ENCODE measurements at regions not wholly inside any gene's neighbourhood (a gene's known extent, or its start where the extent isn't known, plus 50 kb on each side); places are given as distances from the start of the nearest gene placed in this dataset.

DNA sequence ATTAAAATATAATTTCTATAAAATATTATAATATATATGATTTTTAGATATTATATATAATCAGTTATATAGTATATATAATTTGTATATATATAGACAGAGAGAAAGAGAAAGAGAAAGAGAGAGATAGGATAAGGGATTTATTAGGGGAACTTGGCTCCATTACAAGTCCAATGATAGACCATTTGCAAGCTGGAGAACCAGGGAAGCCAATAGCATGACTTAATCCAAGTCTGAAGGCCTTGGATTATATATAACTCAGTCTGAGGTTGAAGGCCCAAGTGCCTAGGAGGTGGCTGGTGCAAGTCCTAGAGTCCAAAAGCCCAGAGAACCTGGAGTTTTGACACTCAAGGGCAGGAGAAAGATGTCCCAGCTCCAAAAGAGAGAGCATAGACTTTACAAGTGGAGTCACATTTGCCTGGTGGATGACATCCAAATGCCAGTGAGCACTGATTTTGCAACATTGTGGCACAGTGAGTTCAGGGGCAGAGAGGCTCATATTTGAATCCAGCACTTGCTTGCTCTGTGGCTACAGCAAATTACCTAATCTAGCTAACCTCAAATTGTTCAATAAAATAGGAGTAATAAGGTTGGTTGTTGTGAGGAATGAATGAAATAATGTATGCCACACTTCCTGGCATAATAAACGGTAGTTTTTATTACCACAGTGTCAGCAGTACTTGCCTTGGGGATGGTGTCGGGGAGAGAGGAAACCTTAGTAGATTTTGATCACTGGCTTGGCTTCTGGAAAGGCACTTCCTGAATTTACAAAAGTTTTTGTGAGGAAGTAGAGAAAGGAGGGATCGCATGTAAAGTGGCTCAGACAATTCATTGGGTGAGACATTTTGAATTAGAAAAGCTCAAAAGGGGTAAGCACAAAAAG is 69.6 kb upstream of the CD28 start:
- peak overlapping the region; percentile 8 to 19 for H3K27ac ChIP-seq (ENCODE audit: low read depth in 1 of 2, low read length in 2 of 2)

More for the DNA sequence above, 69.6 kb upstream of the CD28 start:
- no peak for DNase-seq (ENCODE audit: low spot score)
- H3K4me3 ChIP-seq (ENCODE audit: low read depth in 1 of 3, low read length in 3 of 3), result no peak overlapping the region
- 13% methylated on average over 3 of the region's 3 CpGs for WGBS
- no peak overlapping the region for H3K9ac ChIP-seq (ENCODE audit: low read depth in 1 of 2, low read length in 2 of 2)
- H3K4me1 ChIP-seq (ENCODE audit: control insufficient read depth in 4 of 4, insufficient read depth in 4 of 4, low read length in 3 of 4), result peaks cover 8 to 39% (median 32%) of the 10 kb centered on the region in 4 donors
- H3K36me3 ChIP-seq (ENCODE audit: control insufficient read depth in 4 of 4, insufficient read depth in 3 of 4, low read depth in 1 of 4, low read length in 3 of 4), result no peaks in the 10 kb centered on the region
- no peaks in the 10 kb centered on the region for H3K27me3 ChIP-seq (ENCODE audit: control insufficient read depth in 4 of 4, insufficient read depth in 4 of 4, low read length in 3 of 4)
- no peaks in the 10 kb centered on the region for H3K9me3 ChIP-seq (ENCODE audit: control insufficient read depth in 4 of 4, low read length in 3 of 4)
- peak; percentile 67 for TF ChIP-seq HNF4G (IDR thresholded peaks at IDR 0.05)
- TF ChIP-seq, protein P1, sequence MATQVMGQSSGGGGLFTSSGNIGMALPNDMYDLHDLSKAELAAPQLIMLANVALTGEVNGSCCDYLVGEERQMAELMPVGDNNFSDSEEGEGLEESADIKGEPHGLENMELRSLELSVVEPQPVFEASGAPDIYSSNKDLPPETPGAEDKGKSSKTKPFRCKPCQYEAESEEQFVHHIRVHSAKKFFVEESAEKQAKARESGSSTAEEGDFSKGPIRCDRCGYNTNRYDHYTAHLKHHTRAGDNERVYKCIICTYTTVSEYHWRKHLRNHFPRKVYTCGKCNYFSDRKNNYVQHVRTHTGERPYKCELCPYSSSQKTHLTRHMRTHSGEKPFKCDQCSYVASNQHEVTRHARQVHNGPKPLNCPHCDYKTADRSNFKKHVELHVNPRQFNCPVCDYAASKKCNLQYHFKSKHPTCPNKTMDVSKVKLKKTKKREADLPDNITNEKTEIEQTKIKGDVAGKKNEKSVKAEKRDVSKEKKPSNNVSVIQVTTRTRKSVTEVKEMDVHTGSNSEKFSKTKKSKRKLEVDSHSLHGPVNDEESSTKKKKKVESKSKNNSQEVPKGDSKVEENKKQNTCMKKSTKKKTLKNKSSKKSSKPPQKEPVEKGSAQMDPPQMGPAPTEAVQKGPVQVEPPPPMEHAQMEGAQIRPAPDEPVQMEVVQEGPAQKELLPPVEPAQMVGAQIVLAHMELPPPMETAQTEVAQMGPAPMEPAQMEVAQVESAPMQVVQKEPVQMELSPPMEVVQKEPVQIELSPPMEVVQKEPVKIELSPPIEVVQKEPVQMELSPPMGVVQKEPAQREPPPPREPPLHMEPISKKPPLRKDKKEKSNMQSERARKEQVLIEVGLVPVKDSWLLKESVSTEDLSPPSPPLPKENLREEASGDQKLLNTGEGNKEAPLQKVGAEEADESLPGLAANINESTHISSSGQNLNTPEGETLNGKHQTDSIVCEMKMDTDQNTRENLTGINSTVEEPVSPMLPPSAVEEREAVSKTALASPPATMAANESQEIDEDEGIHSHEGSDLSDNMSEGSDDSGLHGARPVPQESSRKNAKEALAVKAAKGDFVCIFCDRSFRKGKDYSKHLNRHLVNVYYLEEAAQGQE (IDR thresholded peaks at IDR 0.05), result peak; percentile 49
- TF ChIP-seq, protein P2, sequence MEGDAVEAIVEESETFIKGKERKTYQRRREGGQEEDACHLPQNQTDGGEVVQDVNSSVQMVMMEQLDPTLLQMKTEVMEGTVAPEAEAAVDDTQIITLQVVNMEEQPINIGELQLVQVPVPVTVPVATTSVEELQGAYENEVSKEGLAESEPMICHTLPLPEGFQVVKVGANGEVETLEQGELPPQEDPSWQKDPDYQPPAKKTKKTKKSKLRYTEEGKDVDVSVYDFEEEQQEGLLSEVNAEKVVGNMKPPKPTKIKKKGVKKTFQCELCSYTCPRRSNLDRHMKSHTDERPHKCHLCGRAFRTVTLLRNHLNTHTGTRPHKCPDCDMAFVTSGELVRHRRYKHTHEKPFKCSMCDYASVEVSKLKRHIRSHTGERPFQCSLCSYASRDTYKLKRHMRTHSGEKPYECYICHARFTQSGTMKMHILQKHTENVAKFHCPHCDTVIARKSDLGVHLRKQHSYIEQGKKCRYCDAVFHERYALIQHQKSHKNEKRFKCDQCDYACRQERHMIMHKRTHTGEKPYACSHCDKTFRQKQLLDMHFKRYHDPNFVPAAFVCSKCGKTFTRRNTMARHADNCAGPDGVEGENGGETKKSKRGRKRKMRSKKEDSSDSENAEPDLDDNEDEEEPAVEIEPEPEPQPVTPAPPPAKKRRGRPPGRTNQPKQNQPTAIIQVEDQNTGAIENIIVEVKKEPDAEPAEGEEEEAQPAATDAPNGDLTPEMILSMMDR (IDR thresholded peaks at IDR 0.05; ENCODE audit: low read depth, low read length, missing input control), result no peak
- TF ChIP-seq, protein P3, sequence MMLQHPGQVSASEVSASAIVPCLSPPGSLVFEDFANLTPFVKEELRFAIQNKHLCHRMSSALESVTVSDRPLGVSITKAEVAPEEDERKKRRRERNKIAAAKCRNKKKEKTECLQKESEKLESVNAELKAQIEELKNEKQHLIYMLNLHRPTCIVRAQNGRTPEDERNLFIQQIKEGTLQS (IDR thresholded peaks at IDR 0.05), result peak; percentile 68
- TF ChIP-seq YY1 (IDR thresholded peaks at IDR 0.05), result peak; percentile 67
- TF ChIP-seq, protein P4, sequence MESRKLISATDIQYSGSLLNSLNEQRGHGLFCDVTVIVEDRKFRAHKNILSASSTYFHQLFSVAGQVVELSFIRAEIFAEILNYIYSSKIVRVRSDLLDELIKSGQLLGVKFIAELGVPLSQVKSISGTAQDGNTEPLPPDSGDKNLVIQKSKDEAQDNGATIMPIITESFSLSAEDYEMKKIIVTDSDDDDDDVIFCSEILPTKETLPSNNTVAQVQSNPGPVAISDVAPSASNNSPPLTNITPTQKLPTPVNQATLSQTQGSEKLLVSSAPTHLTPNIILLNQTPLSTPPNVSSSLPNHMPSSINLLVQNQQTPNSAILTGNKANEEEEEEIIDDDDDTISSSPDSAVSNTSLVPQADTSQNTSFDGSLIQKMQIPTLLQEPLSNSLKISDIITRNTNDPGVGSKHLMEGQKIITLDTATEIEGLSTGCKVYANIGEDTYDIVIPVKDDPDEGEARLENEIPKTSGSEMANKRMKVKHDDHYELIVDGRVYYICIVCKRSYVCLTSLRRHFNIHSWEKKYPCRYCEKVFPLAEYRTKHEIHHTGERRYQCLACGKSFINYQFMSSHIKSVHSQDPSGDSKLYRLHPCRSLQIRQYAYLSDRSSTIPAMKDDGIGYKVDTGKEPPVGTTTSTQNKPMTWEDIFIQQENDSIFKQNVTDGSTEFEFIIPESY (IDR thresholded peaks at IDR 0.05), result peak; percentile 69
- TF ChIP-seq JUND (IDR thresholded peaks at IDR 0.05), result peak; percentile 63 to 67
- peak; percentile 91 to 94 for TF ChIP-seq RXRA (IDR thresholded peaks at IDR 0.05)
- TF ChIP-seq NR2F2 (IDR thresholded peaks at IDR 0.05), result no peak
- TF ChIP-seq SP1 (IDR thresholded peaks at IDR 0.05), result peak; percentile 83
- TF ChIP-seq RAD21 (IDR thresholded peaks at IDR 0.05), result peak; percentile 53 to 70
- peak; percentile 28 to 78 for TF ChIP-seq EGR1 (IDR thresholded peaks at IDR 0.05; ENCODE audit: low read depth in 2 of 2)
- TF ChIP-seq, protein P5, sequence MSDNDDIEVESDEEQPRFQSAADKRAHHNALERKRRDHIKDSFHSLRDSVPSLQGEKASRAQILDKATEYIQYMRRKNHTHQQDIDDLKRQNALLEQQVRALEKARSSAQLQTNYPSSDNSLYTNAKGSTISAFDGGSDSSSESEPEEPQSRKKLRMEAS (IDR thresholded peaks at IDR 0.05), result peak; percentile 92
- TF ChIP-seq HNF4A (conservative IDR thresholded peaks at IDR 0.05), result peak; percentile 90 to 94
- TF ChIP-seq FOXA2 (IDR thresholded peaks at IDR 0.05), result peak; percentile 52
- TF ChIP-seq FOXA1 (IDR thresholded peaks at IDR 0.05), result peak; percentile 63
- peak in 1 of 2 donors; percentile 16 for TF ChIP-seq GABPA (IDR thresholded peaks at IDR 0.05 in 1 of 2, conservative IDR thresholded peaks at IDR 0.05 in 1 of 2)
- TF ChIP-seq TAF1 (conservative IDR thresholded peaks at IDR 0.05), result no peak
